ENCODE measurements at regions not wholly inside any gene's neighbourhood (a gene's known extent, or its start where the extent isn't known, plus 50 kb on each side); places are given as distances from the start of the nearest gene placed in this dataset.

- DNase-seq (ENCODE audit: low spot score) = no peak
- Histone ChIP-seq H3K4me3 (no peak overlapping the region), H3K27ac (no peak overlapping the region)
- TF ChIP-seq CTCF (IDR thresholded peaks at IDR 0.05) = no peak
These were observed 860.3 kb downstream of the LUZP2 start for GRCh38 chr11:25357133-25357532.

- Histone ChIP-seq H3K4me3 (no peak overlapping the region), H3K27ac (no peak overlapping the region)
- TF ChIP-seq CTCF (IDR thresholded peaks at IDR 0.05) = no peak
- no peak for DNase-seq (ENCODE audit: low spot score)
These were observed 880.6 kb downstream of the LUZP2 start for GRCh38 chr11:25377466-25377865.

- DNase-seq (ENCODE audit: low spot score) = no peak
- no peak for TF ChIP-seq CTCF (IDR thresholded peaks at IDR 0.05)
- Histone ChIP-seq H3K27ac (no peak overlapping the region), H3K4me3 (no peak overlapping the region)
These were observed 900.0 kb downstream of the LUZP2 start for GRCh38 chr11:25396847-25397246.

- Histone ChIP-seq H3K27ac (no peak overlapping the region), H3K4me3 (no peak overlapping the region)
- no peak for TF ChIP-seq CTCF (IDR thresholded peaks at IDR 0.05)
- no peak for DNase-seq (ENCODE audit: low spot score)
These were observed 911.3 kb downstream of the LUZP2 start for GRCh38 chr11:25408146-25408545.

- Histone ChIP-seq H3K4me3 (no peak overlapping the region), H3K27ac (no peak overlapping the region)
- no peak for DNase-seq (ENCODE audit: low spot score)
- TF ChIP-seq CTCF (IDR thresholded peaks at IDR 0.05) = no peak
These were observed 916.1 kb upstream of the ANO3 start for GRCh38 chr11:25415793-25416192.

- H3K4me3 ChIP-seq = no peak overlapping the region
- no peak overlapping the region for H3K27ac ChIP-seq
- no peak for TF ChIP-seq CTCF (IDR thresholded peaks at IDR 0.05)
- no peak for DNase-seq (ENCODE audit: low spot score)
These were observed 908.3 kb upstream of the ANO3 start for GRCh38 chr11:25423436-25424199.

- DNase-seq (ENCODE audit: low spot score) = no peak
- no peak overlapping the region for H3K4me3 ChIP-seq
- no peak for TF ChIP-seq CTCF (IDR thresholded peaks at IDR 0.05)
- H3K27ac ChIP-seq = no peak overlapping the region
These were observed 899.6 kb upstream of the ANO3 start for GRCh38 chr11:25432376-25432775.
